Activated T-helper 1 cell treated with Interleukin-2 at 50 U/mL for 16 hours (primary cell): ENCODE measurements at regions not wholly inside any gene's neighbourhood (a gene's known extent, or its start where the extent isn't known, plus 50 kb on each side); places are given as distances from the start of the nearest gene placed in this dataset.
A peak's percentile ranks its signal among the peaks of the same experiment; 100 is the strongest.
"Not testable (repeated sequence)": the region's sequence is repeated elsewhere in the genome, so short reads cannot be mapped to it uniquely, and the experiment has no call there.

Experiments used
- DNase-seq: peaks from one replicate; pipeline ENCODE4 v3.0.0-alpha.2; 2020; ENCODE audit warnings: low read depth

DNA sequence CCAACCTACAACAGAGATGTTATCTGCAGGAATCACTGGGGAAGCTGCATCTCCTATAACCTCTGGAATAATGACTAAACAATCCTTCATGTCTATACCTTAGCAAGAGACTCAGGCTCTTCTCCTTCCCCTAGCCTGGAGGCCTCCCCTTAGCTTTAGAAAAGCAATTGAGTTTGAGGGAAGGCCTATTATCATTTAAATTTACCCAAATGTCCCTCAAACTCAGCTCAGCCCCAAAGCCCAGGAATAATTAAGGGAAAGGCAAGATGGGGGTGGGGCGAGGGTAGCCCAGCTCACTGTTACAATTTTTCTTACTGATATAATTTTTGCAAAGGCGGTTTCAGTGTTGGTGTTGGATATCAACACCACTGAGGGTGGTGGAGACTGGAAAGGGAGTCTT is 151.4 kb upstream of the EEA1 start:
- no peak for DNase-seq

DNA sequence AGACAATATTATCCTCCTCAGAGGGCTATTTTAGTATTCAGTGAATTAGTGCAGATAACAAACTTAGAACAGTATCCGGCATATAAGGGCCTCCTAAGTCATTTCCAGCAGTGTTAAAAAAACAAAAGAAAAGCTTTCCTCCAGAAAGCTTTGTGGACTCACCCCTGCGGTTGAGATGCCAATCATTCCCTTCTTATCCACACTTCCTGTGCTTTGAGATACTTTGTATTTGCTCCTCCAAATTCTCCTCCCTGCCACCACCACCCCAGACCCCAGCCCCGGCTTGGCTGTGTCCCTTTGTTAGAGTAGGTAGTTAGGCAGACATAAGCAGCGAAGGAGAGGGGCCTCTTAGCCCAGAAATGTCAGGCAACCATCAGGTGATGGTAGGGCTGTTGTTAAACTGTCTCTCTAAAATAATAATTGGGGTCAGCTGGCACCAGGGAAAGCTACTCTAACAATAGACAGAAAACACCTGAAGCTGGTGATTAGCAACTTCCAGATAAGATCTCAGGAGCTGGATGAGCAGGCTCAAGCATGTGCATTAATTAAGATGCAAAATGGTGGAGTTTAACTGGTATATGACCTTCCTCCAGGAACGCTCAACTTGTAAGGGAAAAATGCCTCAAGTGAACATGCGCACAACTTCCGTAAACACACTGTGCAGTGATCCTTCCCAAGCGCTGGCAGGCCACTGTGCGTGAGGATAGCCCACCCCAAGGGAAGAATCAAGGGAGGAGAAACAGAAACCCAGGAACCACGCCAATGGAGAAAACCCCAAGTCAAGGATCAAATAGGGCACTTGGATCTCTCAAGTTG is 152.1 kb upstream of the EEA1 start:
- no peak for DNase-seq

GRCh38 chr12:93081810-93082165 is 152.7 kb upstream of the EEA1 start:
- DNase-seq, result no peak

GRCh38 chr12:93085383-93086287 is 156.5 kb upstream of the EEA1 start:
- no peak for DNase-seq

DNA sequence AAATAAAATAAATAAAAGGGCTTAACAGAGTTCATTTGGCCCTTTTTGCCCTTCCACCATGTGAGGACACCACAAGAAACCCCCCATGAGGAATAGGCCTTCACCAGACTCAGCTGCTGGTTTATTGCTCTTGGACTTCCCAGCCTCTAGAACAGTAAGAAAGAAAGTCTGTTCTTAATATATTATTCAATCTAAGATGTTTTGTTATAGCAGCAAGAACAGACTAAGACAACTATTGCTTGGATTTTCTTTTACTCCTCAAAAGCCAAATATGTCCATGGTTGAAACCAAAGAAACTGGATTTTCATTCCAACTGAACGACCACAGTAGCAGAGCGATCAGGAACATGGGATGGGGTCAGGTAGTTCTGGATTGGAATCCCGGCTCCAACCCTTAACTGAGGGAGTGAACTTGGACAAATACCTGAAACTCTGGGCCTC is 157.2 kb upstream of the EEA1 start:
- DNase-seq, result no peak

- DNase-seq, result no peak
Measured at GRCh38 chr12:93087840-93088610, 158.9 kb upstream of the EEA1 start.

DNA sequence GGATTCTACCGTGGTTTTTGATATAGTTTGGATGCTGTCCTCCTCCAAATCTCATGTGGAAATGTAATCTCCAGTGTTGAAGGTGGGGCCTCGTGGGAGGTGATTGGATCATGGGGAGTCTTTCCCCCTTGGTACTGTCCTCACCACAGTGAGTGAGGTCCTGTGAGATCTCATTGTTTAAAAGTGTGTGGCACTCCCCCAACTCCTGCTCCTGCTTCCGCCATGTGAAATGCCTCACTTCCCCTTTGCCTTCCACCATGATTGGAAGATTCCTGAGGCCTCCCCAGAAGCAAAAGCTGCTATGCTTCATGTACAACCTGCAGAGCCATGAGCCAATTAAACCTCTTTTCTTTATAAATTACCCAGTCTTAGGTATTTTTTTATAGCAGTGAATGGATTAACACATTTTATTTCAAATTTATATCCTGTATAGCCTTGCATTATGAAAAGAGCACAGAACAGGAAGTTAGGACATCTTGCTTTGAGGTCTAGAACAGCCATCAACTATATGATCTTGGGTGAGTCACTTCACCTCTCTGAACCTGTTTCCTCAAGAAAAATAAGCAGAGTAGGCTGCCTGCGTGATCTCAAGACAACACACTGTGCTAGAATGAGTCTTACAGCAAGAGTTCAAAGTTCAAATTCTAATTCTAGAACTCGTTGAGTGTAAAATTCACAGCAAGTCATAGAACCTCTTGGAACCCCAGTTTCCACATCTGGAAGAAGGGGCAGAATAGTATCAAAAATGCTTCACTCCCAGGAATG is 160.9 kb upstream of the EEA1 start:
- no peak for DNase-seq

- no peak for DNase-seq
Measured at GRCh38 chr12:93090731-93091172, 161.7 kb upstream of the EEA1 start.

DNA sequence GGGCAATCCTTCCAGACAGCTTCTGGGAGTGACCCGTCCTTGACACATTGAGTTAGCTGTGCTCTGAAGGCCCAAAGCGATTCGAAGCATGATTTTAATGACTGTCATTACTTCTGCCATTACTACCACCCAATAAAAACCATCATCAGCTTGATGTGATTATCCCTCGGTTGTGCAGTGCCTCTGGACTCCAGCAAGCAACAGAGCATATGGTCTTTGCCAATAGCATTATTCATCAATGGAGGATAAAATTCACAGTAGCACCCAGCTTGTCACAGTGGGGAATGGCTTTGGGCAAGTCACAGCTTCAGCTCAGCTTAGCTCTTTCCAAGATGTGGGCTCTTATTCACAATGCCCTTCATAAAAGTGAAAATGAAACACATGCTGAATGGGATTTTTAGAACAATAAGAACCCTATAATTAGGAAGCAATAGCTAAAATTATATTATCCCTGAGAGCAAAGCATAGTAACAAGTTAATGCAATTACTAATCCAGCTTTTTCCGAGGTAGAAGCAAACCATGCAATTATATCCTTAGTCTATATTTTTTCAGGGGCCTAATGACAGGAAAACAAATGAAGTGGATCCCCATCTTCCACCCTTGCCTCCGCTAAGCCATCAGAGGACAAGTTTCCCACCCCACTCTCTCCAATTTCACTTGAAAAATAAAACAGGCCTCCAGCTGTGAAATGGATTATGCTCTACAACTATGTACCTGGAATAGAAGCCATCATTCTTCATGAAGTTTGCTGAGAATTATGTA is 163.0 kb upstream of the EEA1 start:
- no peak for DNase-seq

DNA sequence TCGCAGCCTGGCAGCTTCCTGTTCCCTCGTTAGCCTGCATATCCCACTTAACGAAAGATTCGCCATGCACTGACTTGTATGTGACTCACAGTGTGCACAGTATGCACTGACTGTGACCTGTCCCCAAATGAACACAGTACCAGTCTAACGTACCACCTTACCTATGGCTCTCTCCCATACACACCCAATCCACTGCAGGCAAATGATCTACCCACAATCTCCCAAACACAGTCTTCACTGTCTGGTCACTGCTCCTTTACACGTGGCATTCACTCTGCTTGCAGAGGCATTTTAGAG is 163.5 kb upstream of the EEA1 start:
- no peak for DNase-seq

- no peak for DNase-seq
Measured at GRCh38 chr12:93093243-93093642, 164.1 kb upstream of the EEA1 start.

DNA sequence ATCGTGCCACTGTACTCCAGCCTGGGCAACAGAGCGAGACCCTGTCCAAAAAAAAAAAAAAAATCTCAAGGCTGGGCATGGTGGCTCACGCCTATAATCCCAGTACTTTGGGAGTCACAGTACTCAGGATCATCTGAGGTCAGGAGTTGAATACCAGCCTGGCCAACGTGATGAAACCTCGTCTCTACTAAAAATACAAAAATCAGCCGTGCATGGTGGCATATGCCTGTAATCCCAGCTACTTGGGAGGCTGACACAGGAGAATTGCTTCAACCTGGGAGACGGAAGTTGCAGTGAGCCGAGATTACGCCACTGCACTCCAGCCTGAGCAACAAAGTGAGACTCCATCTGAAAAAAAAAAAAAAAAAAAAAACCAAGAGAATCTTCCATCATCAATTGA is 165.1 kb upstream of the EEA1 start:
- not testable (repeated sequence) for DNase-seq

DNA sequence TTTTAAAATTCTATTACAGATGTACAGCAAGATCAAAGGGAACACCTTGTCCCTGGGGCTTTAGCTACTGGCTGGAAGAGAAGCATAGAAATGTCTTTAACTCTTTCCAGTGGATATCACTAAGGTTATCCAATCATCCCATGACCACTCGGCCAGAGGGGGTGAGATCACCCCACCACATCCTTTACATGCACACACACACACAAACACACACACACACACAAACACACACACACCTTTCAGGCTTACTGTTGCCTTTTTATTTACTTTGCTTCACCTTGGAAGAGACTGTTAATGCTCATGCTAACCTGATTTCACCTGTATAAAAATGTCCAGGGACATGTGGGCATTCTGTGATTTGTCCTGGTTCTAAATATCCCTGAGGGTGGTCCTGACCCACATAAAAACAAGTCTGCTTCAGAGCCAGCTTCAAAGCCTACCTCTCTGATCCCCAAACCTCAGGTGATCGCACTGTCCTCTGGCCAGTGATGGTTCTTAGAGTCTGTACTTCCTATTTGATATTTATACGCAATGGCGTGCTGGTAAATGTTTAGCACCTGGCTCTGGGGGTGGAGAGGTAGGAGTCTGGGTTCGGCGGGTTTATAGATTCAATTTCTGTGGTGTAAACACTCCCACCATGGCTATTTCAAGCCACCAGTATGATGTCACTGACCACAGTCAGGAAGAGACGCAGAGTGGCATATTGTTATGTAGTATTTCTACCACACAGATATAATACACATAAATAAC is 166.1 kb upstream of the EEA1 start:
- no peak for DNase-seq

DNA sequence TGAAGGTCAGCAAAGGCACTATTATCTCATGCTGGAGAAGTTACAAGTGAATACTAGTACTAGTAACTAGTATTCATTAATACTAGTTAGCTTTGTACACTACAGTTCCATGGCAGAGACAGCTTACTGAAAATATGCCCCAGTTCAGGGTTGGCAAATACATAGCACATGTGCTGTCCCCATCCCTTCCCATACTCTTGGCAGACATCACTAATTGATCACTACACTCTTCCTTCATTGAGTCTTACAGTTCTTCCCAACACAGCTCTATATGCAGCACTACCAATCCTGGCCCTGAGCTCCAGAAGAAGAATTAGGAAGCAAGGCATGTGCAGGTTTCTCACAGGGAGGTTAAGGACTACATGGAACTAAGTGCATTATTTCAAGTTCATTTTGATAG is 168.3 kb upstream of the EEA1 start:
- DNase-seq, result no peak

DNA sequence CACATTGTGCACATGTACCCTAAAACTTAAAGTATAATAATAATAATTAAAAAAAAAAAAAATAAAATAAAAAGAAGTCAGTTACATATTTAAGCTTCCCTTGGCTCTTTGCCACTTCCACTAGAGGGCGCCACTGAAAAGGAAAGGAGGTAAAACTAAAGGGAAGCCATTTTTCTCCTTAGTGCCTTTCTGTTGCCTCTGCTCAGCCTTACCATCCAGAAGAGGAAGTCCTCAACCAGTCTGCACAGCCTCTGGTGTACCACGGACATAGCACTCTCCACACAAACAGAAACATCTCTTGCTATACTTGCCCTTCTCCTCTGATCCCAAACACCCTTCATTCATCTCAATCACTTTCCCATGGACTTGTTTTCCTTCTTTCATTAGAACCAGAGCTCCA is 169.0 kb upstream of the EEA1 start:
- peak; percentile 16 for DNase-seq

- no peak for DNase-seq
Measured at GRCh38 chr12:93099792-93100191, 170.7 kb upstream of the EEA1 start.

DNA sequence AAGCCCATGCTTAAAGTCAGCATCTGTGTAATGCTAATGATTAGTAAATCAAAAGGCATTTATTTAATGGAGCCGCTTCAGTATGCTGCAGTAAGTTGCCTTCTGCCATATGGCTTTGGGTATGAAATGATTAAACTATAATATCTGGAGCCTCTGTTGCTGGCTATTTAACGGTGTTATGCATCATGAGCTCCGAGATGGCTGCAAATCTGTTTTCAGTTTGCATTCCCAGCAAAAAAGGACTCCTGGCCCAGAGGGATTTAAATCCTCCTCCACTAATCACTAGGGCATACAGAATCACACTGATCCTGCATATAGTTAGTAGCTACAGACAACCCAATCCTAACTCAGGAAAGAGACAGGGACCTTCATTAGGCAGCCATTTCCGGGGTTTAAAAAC is 171.5 kb upstream of the EEA1 start:
- no peak for DNase-seq

GRCh38 chr12:93101367-93101766 is 172.3 kb upstream of the EEA1 start:
- no peak for DNase-seq

DNA sequence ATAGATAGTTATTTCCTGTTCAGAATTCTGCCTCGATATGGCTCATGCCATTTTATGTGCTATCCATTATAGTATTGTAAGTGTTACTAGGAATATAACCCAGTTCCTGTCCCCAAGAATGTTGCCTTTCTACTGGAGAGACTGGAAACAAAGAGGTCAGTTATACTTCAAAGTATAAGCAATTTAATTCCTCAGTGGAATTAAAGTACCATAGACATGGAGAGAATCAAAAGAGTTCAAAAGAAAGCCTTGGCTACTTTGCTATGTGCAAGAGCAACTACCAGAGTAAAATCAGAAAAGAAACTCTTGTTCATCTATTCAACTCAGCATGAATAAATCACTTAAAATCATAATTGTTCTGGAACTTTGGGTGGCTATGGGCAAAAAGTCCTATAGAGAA is 173.2 kb upstream of the EEA1 start:
- DNase-seq, result no peak

DNA sequence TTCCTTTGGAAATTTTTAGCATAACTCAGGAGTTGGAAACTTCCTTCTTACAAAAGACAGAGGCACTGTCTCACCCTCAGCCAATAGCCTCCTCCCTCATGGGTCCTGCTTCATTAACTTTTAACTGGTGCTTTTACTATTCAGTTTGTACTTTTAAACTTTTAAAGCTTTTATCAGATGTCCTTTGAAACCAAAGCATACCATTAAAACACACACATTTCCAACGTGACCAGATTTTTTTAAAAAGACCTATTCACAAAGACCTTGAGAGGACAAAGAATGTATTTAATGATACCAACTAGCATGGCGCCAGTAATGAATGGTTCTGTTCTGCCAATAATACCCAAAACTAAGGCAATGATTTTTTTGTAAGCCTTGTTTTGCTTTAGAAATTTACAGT is 173.6 kb upstream of the EEA1 start:
- no peak for DNase-seq
